ENCODE measurements at regions not wholly inside any gene's neighbourhood (a gene's known extent, or its start where the extent isn't known, plus 50 kb on each side); places are given as distances from the start of the nearest gene placed in this dataset.

- TF ChIP-seq CTCF (conservative IDR thresholded peaks at IDR 0.05; ENCODE audit: low read depth, low read length): no peak
- no peak for TF ChIP-seq MAFK (IDR thresholded peaks at IDR 0.05; ENCODE audit: low read depth, low read length)
- no peak for TF ChIP-seq POLR2A (IDR thresholded peaks at IDR 0.05; ENCODE audit: low read depth, low read length)
- no peak for TF ChIP-seq RCOR1 (IDR thresholded peaks at IDR 0.05; ENCODE audit: insufficient replicate concordance, low read length)
- no peak for TF ChIP-seq FOS (IDR thresholded peaks at IDR 0.05; ENCODE audit: low read depth, low read length)
- no peak for TF ChIP-seq USF2 (IDR thresholded peaks at IDR 0.05; ENCODE audit: low read depth, low read length)
- TF ChIP-seq ELK1 (IDR thresholded peaks at IDR 0.05; ENCODE audit: borderline replicate concordance, low read depth, low read length): no peak
Measured at GRCh38 chr10:93173967-93174845, 100.5 kb downstream of the CYP26A1 start.

All from IMR-90 (cell line).